Cardiac muscle cell (in vitro differentiated cells and primary cell): ENCODE measurements at regions not wholly inside any gene's neighbourhood (a gene's known extent, or its start where the extent isn't known, plus 50 kb on each side); places are given as distances from the start of the nearest gene placed in this dataset.

Experiments
- DNase-seq, 2 donors: peaks; one replicate each; pipeline versions ENCODE4 v3.0.0 to v3.0.0-alpha.2; 2010 to 2017; ENCODE audit warnings: low read depth in 1 of 2, low spot score in 1 of 2
- H3K27ac ChIP-seq: fragments of 200-600 bp; sonication (generic); 2 replicates; pipeline ENCODE4 v1.5.1; 2016
- H3K27me3 ChIP-seq: fragments of 200-600 bp; sonication (generic); 2 replicates; pipeline ENCODE4 v1.6.0; 2016; ENCODE audit warnings: control low read depth
- H3K36me3 ChIP-seq: fragments of 200-600 bp; sonication (generic); 2 replicates; pipeline ENCODE4 v1.5.1; 2016; ENCODE audit warnings: control low read depth
- H3K4me1 ChIP-seq: fragments of 200-600 bp; sonication (generic); 2 replicates; pipeline ENCODE4 v1.8.1; 2017; ENCODE audit warnings: low read depth, mild to moderate bottlenecking, mixed run types
- H3K4me3 ChIP-seq: fragments of 200-600 bp; sonication (generic); 2 replicates; pipeline ENCODE4 v1.5.1; 2016; ENCODE audit warnings: mild to moderate bottlenecking
- H3K9me3 ChIP-seq: fragments of 200-600 bp; sonication (generic); 2 replicates; pipeline ENCODE4 v1.5.1; 2017; ENCODE audit warnings: low read depth, mild to moderate bottlenecking, control low read depth
- CTCF ChIP-seq: IDR thresholded peaks from 2 replicates; pipeline ENCODE4 v1.5.1; 2012; ENCODE audit warnings: low read depth, mild to moderate bottlenecking, low read length

DNA sequence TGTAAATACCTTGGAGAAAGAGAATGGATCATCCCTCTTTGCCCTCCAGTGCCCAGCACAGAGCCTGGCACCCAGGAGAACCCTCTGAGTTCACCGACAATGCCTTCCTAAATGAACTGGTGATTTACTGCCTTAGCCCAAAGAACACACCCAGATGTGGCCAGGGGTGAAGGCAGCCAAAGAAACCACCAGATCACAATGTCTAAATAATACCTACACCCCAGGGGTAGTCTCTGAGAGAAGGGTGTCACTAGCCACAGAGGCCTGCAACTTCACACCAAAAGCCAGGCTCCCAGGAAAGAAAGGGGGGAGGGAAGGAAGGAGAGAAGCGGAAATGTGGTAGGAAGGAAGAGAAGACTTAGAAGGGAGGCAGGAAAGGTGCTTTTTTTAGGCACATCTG is 65.7 kb downstream of the RPL27A start:
- DNase-seq = no peak
- H3K27me3 ChIP-seq = no peaks in the 10 kb centered on the region
- no peaks in the 10 kb centered on the region for H3K36me3 ChIP-seq
- no peaks in the 10 kb centered on the region for H3K9me3 ChIP-seq
- H3K27ac ChIP-seq = no peak overlapping the region
- no peak overlapping the region for H3K4me3 ChIP-seq
- no peak for TF ChIP-seq CTCF
- H3K4me1 ChIP-seq = no peaks in the 10 kb centered on the region

DNA sequence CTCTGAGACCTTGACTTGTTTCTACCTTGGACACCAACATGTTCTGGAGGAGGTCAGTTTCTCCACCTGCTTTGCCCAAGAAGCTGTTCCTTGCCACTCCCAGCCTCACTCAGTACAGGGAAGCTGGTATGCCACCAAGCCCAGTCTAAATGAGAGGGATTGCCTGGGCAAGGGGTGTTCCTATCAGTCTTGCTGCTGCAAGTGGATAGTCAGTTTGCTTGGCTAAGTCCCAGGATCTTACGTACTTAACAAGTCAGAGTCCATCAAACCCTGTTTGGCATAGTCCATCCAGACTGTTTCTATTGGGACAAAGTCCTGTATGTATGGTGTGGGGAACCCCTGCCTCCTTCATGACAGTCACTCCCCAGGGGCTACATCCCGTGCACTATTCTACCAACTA is 66.6 kb downstream of the RPL27A start:
- no peak for TF ChIP-seq CTCF
- H3K27ac ChIP-seq = no peak overlapping the region
- no peaks in the 10 kb centered on the region for H3K4me1 ChIP-seq
- no peak for DNase-seq
- no peaks in the 10 kb centered on the region for H3K9me3 ChIP-seq
- no peaks in the 10 kb centered on the region for H3K27me3 ChIP-seq
- no peak overlapping the region for H3K4me3 ChIP-seq
- H3K36me3 ChIP-seq = no peaks in the 10 kb centered on the region

GRCh38 chr11:8754241-8754640 is 71.6 kb downstream of the RPL27A start:
- no peaks in the 10 kb centered on the region for H3K36me3 ChIP-seq
- H3K4me1 ChIP-seq = no peaks in the 10 kb centered on the region
- no peak overlapping the region for H3K27ac ChIP-seq
- H3K27me3 ChIP-seq = no peaks in the 10 kb centered on the region
- no peak overlapping the region for H3K4me3 ChIP-seq
- peak in 1 of 2 donors; percentile 60 for DNase-seq
- no peaks in the 10 kb centered on the region for H3K9me3 ChIP-seq
- TF ChIP-seq CTCF = peak; percentile 48

DNA sequence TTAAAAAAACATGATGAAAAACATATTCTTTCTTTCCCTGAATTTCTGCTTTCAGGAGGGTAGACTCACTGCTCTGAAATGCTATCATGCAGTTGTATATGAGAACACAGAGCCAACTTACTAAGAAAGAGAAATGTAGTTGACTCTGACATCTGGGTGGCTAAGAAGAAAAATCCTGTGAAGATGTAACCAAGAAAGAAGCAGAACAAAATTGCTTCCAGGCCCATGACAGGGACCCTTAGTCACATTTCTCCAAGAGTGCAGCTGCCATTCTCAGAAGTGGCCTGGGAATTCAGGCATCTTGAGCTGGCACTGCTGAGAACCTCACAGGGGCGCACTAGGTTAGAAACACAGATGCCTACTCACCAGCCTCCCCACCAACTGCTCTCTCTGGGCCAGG is 73.6 kb downstream of the RPL27A start:
- H3K36me3 ChIP-seq = no peaks in the 10 kb centered on the region
- no peaks in the 10 kb centered on the region for H3K4me1 ChIP-seq
- DNase-seq = no peak
- H3K27ac ChIP-seq = no peak overlapping the region
- no peaks in the 10 kb centered on the region for H3K9me3 ChIP-seq
- no peak overlapping the region for H3K4me3 ChIP-seq
- no peaks in the 10 kb centered on the region for H3K27me3 ChIP-seq
- no peak for TF ChIP-seq CTCF

DNA sequence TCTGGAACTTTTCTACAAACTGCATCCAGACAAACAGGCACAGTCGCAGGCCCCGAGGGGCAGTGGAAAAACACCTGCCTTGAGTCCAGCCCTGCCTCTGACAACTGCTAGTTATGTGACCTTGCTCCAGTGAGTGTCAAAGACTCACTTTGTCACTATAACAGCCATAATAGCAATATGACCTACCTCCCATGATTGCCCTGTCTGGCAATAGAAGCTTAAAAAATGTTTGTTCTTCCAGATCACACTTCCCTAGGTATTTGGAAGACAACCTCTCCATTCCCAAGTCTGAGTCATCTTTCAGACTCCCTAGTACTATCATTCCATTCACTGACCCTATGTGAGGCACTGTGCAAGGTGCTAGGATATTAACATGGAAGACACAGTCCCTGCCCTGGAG is 74.5 kb downstream of the RPL27A start:
- no peaks in the 10 kb centered on the region for H3K27me3 ChIP-seq
- no peaks in the 10 kb centered on the region for H3K4me1 ChIP-seq
- no peaks in the 10 kb centered on the region for H3K36me3 ChIP-seq
- DNase-seq = no peak
- H3K27ac ChIP-seq = peak overlapping the region; percentile 32
- no peaks in the 10 kb centered on the region for H3K9me3 ChIP-seq
- H3K4me3 ChIP-seq = no peak overlapping the region
- no peak for TF ChIP-seq CTCF

DNA sequence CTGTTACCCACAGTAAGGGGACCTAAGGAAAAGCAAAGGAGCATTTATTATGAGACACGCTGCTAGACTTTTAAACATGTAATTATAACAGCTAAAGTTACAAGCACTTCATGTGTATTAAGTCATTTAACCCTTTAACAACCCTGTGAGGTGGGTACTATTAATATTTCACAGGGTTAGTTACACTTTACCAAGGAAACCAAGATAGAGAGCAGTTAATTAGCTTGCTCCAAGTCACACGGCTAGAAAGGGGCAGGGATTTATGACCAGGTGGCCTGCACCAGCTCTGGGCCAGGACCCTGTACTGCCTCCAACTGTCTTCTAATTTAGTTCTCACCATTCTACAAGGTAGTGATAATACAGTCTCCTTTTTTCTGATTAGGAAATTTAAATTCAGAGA is 74.9 kb downstream of the RPL27A start:
- no peak for TF ChIP-seq CTCF
- DNase-seq = no peak
- Histone ChIP-seq H3K36me3 (no peaks in the 10 kb centered on the region), H3K9me3 (no peaks in the 10 kb centered on the region), H3K4me3 (no peak overlapping the region), H3K27me3 (no peaks in the 10 kb centered on the region), H3K27ac (peak overlapping the region; percentile 32), H3K4me1 (no peaks in the 10 kb centered on the region)
